Hematopoietic multipotent progenitor cell treated with erythropoietin and hydrocortisone succinate and interleukin-3 and kit ligand, for 6 days (in vitro differentiated cells): ENCODE measurements at regions not wholly inside any gene's neighbourhood (a gene's known extent, or its start where the extent isn't known, plus 50 kb on each side); places are given as distances from the start of the nearest gene placed in this dataset.

ENCODE experiments used
- DNase-seq: peaks from one replicate; pipeline ENCODE4 v3.0.0-alpha.2; 2015

GRCh38 chr10:55098452-55098851, 297.4 kb upstream of the PCDH15 start:
- no peak for DNase-seq

- DNase-seq: peak; percentile 55
Measured at GRCh38 chr10:55091691-55092328, 290.8 kb upstream of the PCDH15 start.

GRCh38 chr10:55078121-55078520, 277.1 kb upstream of the PCDH15 start:
- no peak for DNase-seq

GRCh38 chr10:55065185-55065584, 264.2 kb upstream of the PCDH15 start:
- DNase-seq: no peak

GRCh38 chr10:55063811-55064210, 262.8 kb upstream of the PCDH15 start:
- DNase-seq: no peak

GRCh38 chr10:55062349-55062748, 261.3 kb upstream of the PCDH15 start:
- DNase-seq: no peak

- DNase-seq: no peak
Measured at GRCh38 chr10:55058800-55059199, 257.8 kb upstream of the PCDH15 start.

- DNase-seq: no peak
Measured at GRCh38 chr10:55051515-55051914, 250.5 kb upstream of the PCDH15 start.

GRCh38 chr10:55048830-55049498, 247.9 kb upstream of the PCDH15 start:
- DNase-seq: no peak

GRCh38 chr10:55043540-55043939, 242.5 kb upstream of the PCDH15 start:
- no peak for DNase-seq

GRCh38 chr10:55033061-55033460, 232.0 kb upstream of the PCDH15 start:
- no peak for DNase-seq

- peak; percentile 34 for DNase-seq
Measured at GRCh38 chr10:55024713-55025112, 223.7 kb upstream of the PCDH15 start.

- no peak for DNase-seq
Measured at GRCh38 chr10:55019439-55019838, 218.4 kb upstream of the PCDH15 start.

GRCh38 chr10:55013318-55013717, 212.3 kb upstream of the PCDH15 start:
- DNase-seq: no peak

GRCh38 chr10:55002420-55002819, 201.4 kb upstream of the PCDH15 start:
- no peak for DNase-seq

GRCh38 chr10:55001422-55001821, 200.4 kb upstream of the PCDH15 start:
- no peak for DNase-seq

- no peak for DNase-seq
Measured at GRCh38 chr10:54993148-54993547, 192.1 kb upstream of the PCDH15 start.

- peak; percentile 62 for DNase-seq
Measured at GRCh38 chr10:54985732-54986131, 184.7 kb upstream of the PCDH15 start.

GRCh38 chr10:54983255-54983654, 182.2 kb upstream of the PCDH15 start:
- no peak for DNase-seq

GRCh38 chr10:54962134-54962900, 161.3 kb upstream of the PCDH15 start:
- no peak for DNase-seq

GRCh38 chr10:54961040-54961439, 160.0 kb upstream of the PCDH15 start:
- DNase-seq: no peak

GRCh38 chr10:54958844-54959243, 157.8 kb upstream of the PCDH15 start:
- DNase-seq: no peak

- DNase-seq: no peak
Measured at GRCh38 chr10:54947605-54948004, 146.6 kb upstream of the PCDH15 start.

GRCh38 chr10:54940418-54940817, 139.4 kb upstream of the PCDH15 start:
- no peak for DNase-seq
